IMR-90 (cell line): ENCODE measurements at regions not wholly inside any gene's neighbourhood (a gene's known extent, or its start where the extent isn't known, plus 50 kb on each side); places are given as distances from the start of the nearest gene placed in this dataset.

Experiments used
- ATAC-seq: fragments of 200-7000 bp; cut with Tn5 transposase; 2 replicates; pipeline ENCODE4 v1.9.1; 2020; ENCODE audit warnings: low read depth, mild to moderate bottlenecking, moderate library complexity
- BruUV-seq: library from RNA; stranded (reverse); fragments of 400-500 nt; replicated peaks from 2 replicates; lab custom pipeline; 2021; lab: Mats Ljungman, UMichigan
- CTCF ChIA-PET: fragments of 300-600 bp; formaldehyde crosslinking; extraction: SDS; loops from one replicate; lab custom pipeline; 2021; ENCODE audit warnings: antibody characterized with exemption; lab: Yijun Ruan, JAX
- POLR2A ChIA-PET: fragments of 300-600 bp; sonication (Branson Sonifier 250); formaldehyde crosslinking; loops from one replicate; lab custom pipeline; 2022; ENCODE audit warnings: antibody characterized with exemption; ENCODE audit not compliant: unreplicated experiment; lab: Charles Lee
- DNase-seq: peaks from one replicate; pipeline ENCODE4 v3.0.0; 2013
- H2AFZ ChIP-seq: replicated peaks from 2 replicates; pipeline ENCODE3; 2013; ENCODE audit warnings: low read length, mild to moderate bottlenecking; ENCODE audit not compliant: poor library complexity
- H2AK5ac ChIP-seq: 2 replicates; pipeline ENCODE4 v1.6.1; 2013; ENCODE audit warnings: low read depth, low read length, inconsistent platforms
- H2AK9ac ChIP-seq: replicated peaks from 2 replicates; pipeline ENCODE3; 2013; ENCODE audit warnings: mild to moderate bottlenecking, low read depth, low read length, moderate library complexity; ENCODE audit not compliant: poor library complexity
- H2BK120ac ChIP-seq: 2 replicates; pipeline ENCODE4 v1.6.1; 2013; ENCODE audit warnings: low read depth, low read length, inconsistent platforms
- H2BK15ac ChIP-seq: 3 replicates; pipeline ENCODE4 v1.6.1; 2013; ENCODE audit warnings: low read depth, low read length, inconsistent platforms
- H2BK20ac ChIP-seq: 2 replicates; pipeline ENCODE4 v1.6.1; 2013; ENCODE audit warnings: low read depth, mild to moderate bottlenecking, inconsistent platforms, low read length, moderate library complexity
- H2BK5ac ChIP-seq: 2 replicates; pipeline ENCODE4 v1.6.1; 2013; ENCODE audit warnings: mild to moderate bottlenecking, low read depth, low read length, inconsistent platforms; ENCODE audit not compliant: poor library complexity, severe bottlenecking
- H3K14ac ChIP-seq: replicated peaks from 2 replicates; pipeline ENCODE4 v1.6.1; 2013; ENCODE audit warnings: low read depth, low read length, inconsistent platforms
- H3K18ac ChIP-seq: 2 replicates; pipeline ENCODE4 v1.6.1; 2013; ENCODE audit warnings: low read depth, low read length, control low read depth
- H3K23ac ChIP-seq: 2 replicates; pipeline ENCODE4 v1.6.1; 2013; ENCODE audit warnings: low read depth, low read length, inconsistent platforms
- H3K27ac ChIP-seq: 2 replicates; pipeline ENCODE4 v1.5.1; 2013; ENCODE audit warnings: mild to moderate bottlenecking, control low read depth, low read length; ENCODE audit not compliant: insufficient read depth
- H3K27me3 ChIP-seq: 2 replicates; pipeline ENCODE4 v1.6.1; 2013; ENCODE audit warnings: low read length; ENCODE audit not compliant: control insufficient read depth, insufficient read depth
- H3K36me3 ChIP-seq: 2 replicates; pipeline ENCODE4 v1.6.1; 2013; ENCODE audit warnings: low read length, mixed read lengths; ENCODE audit not compliant: control insufficient read depth, insufficient read depth
- H3K4ac ChIP-seq: 2 replicates; pipeline ENCODE4 v1.6.1; 2013; ENCODE audit warnings: low read depth, low read length, inconsistent platforms
- H3K4me1 ChIP-seq: 2 replicates; pipeline ENCODE4 v1.6.1; 2013; ENCODE audit warnings: low read length, mixed read lengths; ENCODE audit not compliant: control insufficient read depth, insufficient read depth
- H3K4me2 ChIP-seq: 2 replicates; pipeline ENCODE4 v1.6.1; 2013; ENCODE audit warnings: low read depth, mild to moderate bottlenecking, control low read depth, low read length, moderate library complexity
- H3K4me3 ChIP-seq: 2 replicates; pipeline ENCODE4 v1.5.1; 2013; ENCODE audit warnings: low read depth, mild to moderate bottlenecking, control low read depth, low read length, moderate library complexity; ENCODE audit not compliant: insufficient read depth
- H3K56ac ChIP-seq: 2 replicates; pipeline ENCODE4 v1.6.1; 2013; ENCODE audit warnings: low read length, inconsistent platforms; ENCODE audit not compliant: insufficient read depth; ENCODE audit errors: extremely low read depth
- H3K79me1 ChIP-seq, 2 experiments: 2 replicates each; pipeline ENCODE4 v1.6.1; 2013; ENCODE audit warnings: low read length in 2 of 2, inconsistent platforms in 1 of 2, low read depth in 1 of 2
- H3K9ac ChIP-seq: 2 replicates; pipeline ENCODE4 v1.6.1; 2013; ENCODE audit warnings: low read depth, low read length, control low read depth
- H3K9me1 ChIP-seq: 2 replicates; pipeline ENCODE4 v1.6.1; 2013; ENCODE audit warnings: low read length, inconsistent platforms; ENCODE audit not compliant: insufficient read depth
- H3K9me3 ChIP-seq: 2 replicates; pipeline ENCODE4 v1.6.1; 2013; ENCODE audit warnings: low read length; ENCODE audit not compliant: control insufficient read depth, insufficient read depth
- H4K20me1 ChIP-seq: 2 replicates; pipeline ENCODE4 v1.6.1; 2013; ENCODE audit warnings: low read length, inconsistent platforms; ENCODE audit not compliant: insufficient read depth
- H4K5ac ChIP-seq: 2 replicates; pipeline ENCODE4 v1.6.1; 2013; ENCODE audit warnings: mild to moderate bottlenecking, low read depth, low read length, control low read depth
- H4K8ac ChIP-seq, 2 experiments: 2 replicates each; pipeline ENCODE4 v1.6.1; 2013; ENCODE audit warnings: low read depth in 2 of 2, low read length in 2 of 2, control low read depth in 1 of 2, inconsistent platforms in 1 of 2
- H4K91ac ChIP-seq: 2 replicates; pipeline ENCODE4 v1.6.1; 2013; ENCODE audit warnings: low read depth, low read length, inconsistent platforms; ENCODE audit not compliant: insufficient read depth
- BHLHE40 ChIP-seq: fragments of 150-350 bp; IDR thresholded peaks from 2 replicates; pipeline ENCODE4 v1.6.1; 2016; ENCODE audit warnings: mild to moderate bottlenecking, low read depth, low read length
- CHD1 ChIP-seq: IDR thresholded peaks from 2 replicates; pipeline ENCODE4 v1.6.1; 2012; ENCODE audit warnings: low read depth, low read length, improper control_type of control experiment
- CTCF ChIP-seq: conservative IDR thresholded peaks from 2 replicates; pipeline ENCODE4 v1.5.1; 2012; ENCODE audit warnings: mild to moderate bottlenecking, low read depth, low read length, improper control_type of control experiment
- FOS ChIP-seq: fragments of 150-350 bp; IDR thresholded peaks from 2 replicates; pipeline ENCODE4 v1.6.1; 2016; ENCODE audit warnings: low read depth, low read length
- MAFK ChIP-seq: IDR thresholded peaks from 2 replicates; pipeline ENCODE4 v1.6.1; 2012; ENCODE audit warnings: low read depth, low read length, improper control_type of control experiment
- MXI1 ChIP-seq: IDR thresholded peaks from 2 replicates; pipeline ENCODE4 v1.6.1; 2012; ENCODE audit warnings: low read depth, mild to moderate bottlenecking, low read length, moderate library complexity, borderline replicate concordance
- POLR2A ChIP-seq: IDR thresholded peaks from 2 replicates; pipeline ENCODE4 v1.6.1; 2012; ENCODE audit warnings: mild to moderate bottlenecking, low read depth, low read length
- RAD21 ChIP-seq: IDR thresholded peaks from 2 replicates; pipeline ENCODE4 v1.6.1; 2012; ENCODE audit warnings: low read length, improper control_type of control experiment
- RCOR1 ChIP-seq: IDR thresholded peaks from 2 replicates; pipeline ENCODE4 v1.6.1; 2012; ENCODE audit warnings: mild to moderate bottlenecking, low read length, improper control_type of control experiment; ENCODE audit not compliant: insufficient replicate concordance
- USF2 ChIP-seq: fragments of 150-350 bp; IDR thresholded peaks from 2 replicates; pipeline ENCODE4 v1.6.1; 2017; ENCODE audit warnings: mild to moderate bottlenecking, antibody characterized with exemption, low read length, low read depth
- WGBS, 2 experiments: methylation state at CpG; one replicate each; pipeline versions ENCODE4 v1.1.5 to v1.1.7; 2013; ENCODE audit warnings: missing lambda C conversion rate in 2 of 2; ENCODE audit not compliant: insufficient read length in 1 of 2; ENCODE audit errors: extremely low coverage in 2 of 2; 5-methylcytosine and 5-hydroxymethylcytosine counted together
- dilution Hi-C: fragments of 300-500 bp; cut with HindIII; formaldehyde crosslinking; loops from one replicate; pipeline ENCODE4 v1.14.3; 2018; ENCODE audit warnings: low sequenced_read_pairs; ENCODE audit not compliant: unreplicated experiment
- in situ Hi-C: fragments of 300-500 bp; cut with MboI; formaldehyde crosslinking; loops from 3 replicates; pipeline ENCODE4 v1.14.3; 2019; ENCODE audit warnings: low sequenced_read_pairs, inconsistent platforms, mixed read lengths
- intact Hi-C: fragments of 100-400 bp; cut with micrococcal nuclease; formaldehyde crosslinking; loops from 2 replicates; pipeline ENCODE4 v1.10.0; 2022

GRCh38 chr16:49021136-49021535 lies 260.5 kb downstream of the CBLN1 start:
- ATAC-seq, result no peak
- dilution Hi-C loops, result no loop called here
- POLR2A ChIA-PET, result interaction anchor here (0.6 kb wide), 1 partner anchor 817 kb away, joined by 4 read pairs; no protein-coding TSS in a partner anchor

More at GRCh38 chr16:49021136-49021535, 260.5 kb downstream of the CBLN1 start:
- no peak overlapping the region for H4K91ac ChIP-seq
- no peak overlapping the region for H4K5ac ChIP-seq
- no peaks in the 10 kb centered on the region for H3K9me3 ChIP-seq
- H2BK20ac ChIP-seq, result no peak overlapping the region
- no peak overlapping the region for H3K4me3 ChIP-seq
- no peak overlapping the region for H2AK9ac ChIP-seq
- peaks cover 4% of the 10 kb centered on the region; the same call in 1 of the 2 replicates for H3K4me1 ChIP-seq
- no peak overlapping the region for H3K56ac ChIP-seq
- 83% methylated on average over 1 of the region's 9 CpGs; no CpG with 5 or more reads in 1 of the 2 experiments for WGBS, 2 experiments
- peaks cover 19% of the 10 kb centered on the region for H3K27me3 ChIP-seq
- H2BK120ac ChIP-seq, result no peak overlapping the region
- H3K9me1 ChIP-seq, result peaks cover 2% of the 10 kb centered on the region; the same call in 1 of the 2 replicates
- H2AK5ac ChIP-seq, result no peak overlapping the region
- intact Hi-C loops, result no loop called here
- no peak overlapping the region for H3K27ac ChIP-seq
- H3K23ac ChIP-seq, result no peak overlapping the region
- no peak overlapping the region for H2AFZ ChIP-seq
- no TSS peak for BruUV-seq
- H3K4me2 ChIP-seq, result no peak overlapping the region
- DNase-seq, result peak; percentile 7
- TF ChIP-seq MXI1 (no peak), RCOR1 (no peak), POLR2A (no peak), RAD21 (no peak), CHD1 (no peak), BHLHE40 (no peak), MAFK (no peak), CTCF (no peak), FOS (no peak), USF2 (no peak)
- CTCF ChIA-PET, result no interaction called here
- H4K20me1 ChIP-seq, result no peaks in the 10 kb centered on the region
- in situ Hi-C loops, result no loop called here
- no peak overlapping the region for H3K18ac ChIP-seq
- H3K36me3 ChIP-seq, result no peaks in the 10 kb centered on the region
- H3K14ac ChIP-seq, result no peak overlapping the region
- no peak overlapping the region for H3K9ac ChIP-seq
- H3K4ac ChIP-seq, result no peak overlapping the region
- H2BK15ac ChIP-seq, result no peak overlapping the region
- no peaks in the 10 kb centered on the region for H3K79me1 ChIP-seq
- H4K8ac ChIP-seq, result no peak overlapping the region
- H2BK5ac ChIP-seq, result no peak overlapping the region
